A549 (cell line): ENCODE measurements at regions not wholly inside any gene's neighbourhood (a gene's known extent, or its start where the extent isn't known, plus 50 kb on each side); places are given as distances from the start of the nearest gene placed in this dataset.

Experiments used
- ATAC-seq, 2 experiments: fragments of 200-7000 bp in 1 of 2; fragments of >200 bp in 1 of 2; cut with Nextera tagmentation in 1 of 2; cut with Tn5 transposase in 1 of 2; 3 replicates each; pipeline versions ENCODE4 v1.8.0 to v1.9.1; 2018 to 2020; ENCODE audit warnings: mild to moderate bottlenecking in 1 of 2, moderate library complexity in 1 of 2
- CTCF ChIA-PET: fragments of 300-600 bp; sonication (Branson Sonifier 250); formaldehyde crosslinking; extraction: SDS; loops from one replicate; lab custom pipeline; 2021; ENCODE audit warnings: antibody characterized with exemption, inconsistent platforms; lab: Yijun Ruan, JAX
- POLR2A ChIA-PET: fragments of 350-600 bp; formaldehyde crosslinking; extraction: SDS; loops from one replicate; lab custom pipeline; 2021; ENCODE audit warnings: antibody characterized with exemption, inconsistent platforms; lab: Yijun Ruan, JAX
- DNase-seq, 2 experiments: peaks; one replicate each; pipeline versions ENCODE4 v3.0.0 to v3.0.0-alpha.2; 2011 to 2016; ENCODE audit warnings: low read depth in 1 of 2, low spot score in 1 of 2
- FAIRE-seq: peaks from 2 replicates; lab custom pipeline; 2011; peaks lifted over from hg19 to GRCh38; lab: Jason Lieb, UNC
- H3K27ac ChIP-seq, 2 experiments: fragments of >200 bp; sonication (Bioruptor Twin); formaldehyde crosslinking; 3 replicates each; pipeline ENCODE4 v1.5.1; 2016 to 2017
- H3K4me1 ChIP-seq: fragments of >200 bp; sonication (Bioruptor Twin); formaldehyde crosslinking; 3 replicates; pipeline ENCODE4 v1.6.1; 2016
- H3K4me2 ChIP-seq: fragments of >200 bp; sonication (Bioruptor Twin); formaldehyde crosslinking; 3 replicates; pipeline ENCODE4 v1.6.1; 2016
- H3K4me3 ChIP-seq: fragments of >200 bp; sonication (Bioruptor Twin); formaldehyde crosslinking; 3 replicates; pipeline ENCODE4 v1.5.1; 2016
- H3K9me3 ChIP-seq: fragments of >200 bp; sonication (Bioruptor Twin); formaldehyde crosslinking; 3 replicates; pipeline ENCODE4 v1.6.1; 2016
- ATOH8 ChIP-seq: fragments of 250-450 bp; sonication (Bioruptor Pico); IDR thresholded peaks from 2 replicates; pipeline ENCODE4 v1.5.0; 2020; ENCODE audit warnings: low read depth, mild to moderate bottlenecking, moderate library complexity
- BCL3 ChIP-seq: fragments of >200 bp; sonication (Bioruptor Twin); formaldehyde crosslinking; IDR thresholded peaks from 3 replicates; pipeline ENCODE4 v1.6.1; 2016
- CBX8 ChIP-seq: fragments of 200-600 bp; sonication (generic); IDR thresholded peaks from 2 replicates; pipeline ENCODE4 v1.6.1; 2016
- CHD2 ChIP-seq: fragments of 150-350 bp; IDR thresholded peaks from 2 replicates; pipeline ENCODE4 v1.6.1; 2014; ENCODE audit warnings: low read length; ENCODE audit not compliant: partially characterized antibody
- CTCF ChIP-seq: fragments of >200 bp; sonication (Bioruptor Twin); formaldehyde crosslinking; IDR thresholded peaks from 3 replicates; pipeline ENCODE4 v1.5.1; 2016
- E2F6 ChIP-seq: IDR thresholded peaks from 2 replicates; pipeline ENCODE4 v1.6.1; 2012; ENCODE audit warnings: low read depth, borderline replicate concordance
- FOSB ChIP-seq: fragments of 250-450 bp; sonication (Bioruptor Pico); IDR thresholded peaks from 2 replicates; pipeline ENCODE4 v1.5.0; 2020; ENCODE audit warnings: mild to moderate bottlenecking, moderate library complexity
- GATA3 ChIP-seq: IDR thresholded peaks from 2 replicates; pipeline ENCODE4 v1.6.1; 2012; ENCODE audit warnings: borderline replicate concordance
- HMGXB4 ChIP-seq: fragments of 250-450 bp; sonication (Bioruptor Pico); IDR thresholded peaks from 2 replicates; pipeline ENCODE4 v1.5.0; 2021; ENCODE audit warnings: mild to moderate bottlenecking, moderate library complexity, borderline replicate concordance
- HOXA7 ChIP-seq: fragments of 250-450 bp; sonication (Bioruptor Pico); IDR thresholded peaks from 2 replicates; pipeline ENCODE4 v1.5.0; 2020; ENCODE audit warnings: mild to moderate bottlenecking, moderate library complexity
- HOXB5 ChIP-seq: fragments of 250-450 bp; sonication (Bioruptor Pico); IDR thresholded peaks from 2 replicates; pipeline ENCODE4 v1.5.0; 2020; ENCODE audit warnings: mild to moderate bottlenecking, moderate library complexity
- JUN ChIP-seq, 2 experiments: fragments of >200 bp; sonication (Bioruptor Twin); formaldehyde crosslinking; IDR thresholded peaks; 2 replicates in 1 of 2; 3 replicates in 1 of 2; pipeline ENCODE4 v1.6.1; 2016 to 2017
- JUNB ChIP-seq: fragments of >200 bp; sonication (Bioruptor Twin); formaldehyde crosslinking; IDR thresholded peaks from 2 replicates; pipeline ENCODE4 v1.6.1; 2016
- MAX ChIP-seq: IDR thresholded peaks from 2 replicates; pipeline ENCODE4 v1.6.1; 2012
- MAZ ChIP-seq: fragments of 150-350 bp; IDR thresholded peaks from 2 replicates; pipeline ENCODE4 v1.6.1; 2014; ENCODE audit warnings: antibody characterized with exemption, low read depth, low read length, borderline replicate concordance
- MYC ChIP-seq: IDR thresholded peaks from 2 replicates; pipeline ENCODE4 v1.6.1; 2012; ENCODE audit warnings: mild to moderate bottlenecking, inconsistent platforms, low read length, improper control_type of control experiment, borderline replicate concordance
- PBX3 ChIP-seq: IDR thresholded peaks from 2 replicates; pipeline ENCODE4 v1.6.1; 2012
- SMC3 ChIP-seq: fragments of >200 bp; sonication (Bioruptor Twin); formaldehyde crosslinking; IDR thresholded peaks from 3 replicates; pipeline ENCODE4 v1.6.1; 2018; ENCODE audit warnings: inconsistent platforms
- SREBF2 ChIP-seq: fragments of 450-650 bp; IDR thresholded peaks from 2 replicates; pipeline ENCODE4 v1.6.1; 2014; ENCODE audit warnings: mild to moderate bottlenecking, moderate library complexity
- TFCP2L1 ChIP-seq: fragments of 250-450 bp; sonication (Bioruptor Pico); IDR thresholded peaks from 2 replicates; pipeline ENCODE4 v1.5.0; 2021; ENCODE audit warnings: mild to moderate bottlenecking
- ZC3H11A ChIP-seq: fragments of 450-650 bp; IDR thresholded peaks from 2 replicates; pipeline ENCODE4 v1.6.1; 2014; ENCODE audit warnings: antibody characterized with exemption, mild to moderate bottlenecking
- ZSCAN20 ChIP-seq: fragments of 250-450 bp; sonication (Bioruptor Pico); IDR thresholded peaks from 2 replicates; pipeline ENCODE4 v1.8.0; 2022; ENCODE audit warnings: mild to moderate bottlenecking, moderate library complexity
- WGBS: methylation state at CpG from one replicate; pipeline ENCODE4 v1.1.6; 2017; ENCODE audit errors: missing lambda C conversion rate; 5-methylcytosine and 5-hydroxymethylcytosine counted together

- H3K4me2 ChIP-seq, result no peak overlapping the region
- no peak for ATAC-seq
- peaks cover 24% of the 10 kb centered on the region; the same call in 2 of the 3 replicates for H3K4me1 ChIP-seq
- POLR2A ChIA-PET, result no interaction called here
- CTCF ChIA-PET, result no interaction called here
- WGBS, result 58% methylated on average over 3 of the region's 9 CpGs
- H3K27ac ChIP-seq, result no peak overlapping the region; a peak in 1 of 6 replicates
- H3K4me3 ChIP-seq, result no peak overlapping the region
- TF ChIP-seq MAX (no peak), HOXB5 (CRISPR knock-in tag) (no peak), HOXA7 (CRISPR knock-in tag) (no peak), ZSCAN20 (CRISPR knock-in tag) (no peak), FOSB (CRISPR knock-in tag) (no peak), HMGXB4 (CRISPR knock-in tag) (no peak), CBX8 (no peak), SREBF2 (no peak), GATA3 (no peak), PBX3 (no peak), CTCF (no peak), CHD2 (no peak), SMC3 (no peak), ZC3H11A (no peak), ATOH8 (CRISPR knock-in tag) (no peak), JUNB (no peak), TFCP2L1 (CRISPR knock-in tag) (no peak)
- TF ChIP-seq, all 56 proteins: peak for 0
- H3K9me3 ChIP-seq, result no peaks in the 10 kb centered on the region
- no peak for FAIRE-seq
- no peak for DNase-seq
These were observed 103.1 kb downstream of the ABHD5 start for GRCh38 chr3:43793648-43794372.

- peak overlapping the region; percentile 5; the same call in 2 of the 3 replicates for H3K4me2 ChIP-seq
- no peaks in the 10 kb centered on the region for H3K9me3 ChIP-seq
- H3K4me3 ChIP-seq, result no peak overlapping the region
- FAIRE-seq (no peak), ATAC-seq (no peak), DNase-seq (no peak)
- peaks cover 24% of the 10 kb centered on the region; the same call in 2 of the 3 replicates for H3K4me1 ChIP-seq
- CTCF ChIA-PET, result no interaction called here
- H3K27ac ChIP-seq, result peak overlapping the region; percentile 46 to 54; a peak in 3 of 6 replicates
- 0% methylated on average over 1 of the region's 1 CpG for WGBS
- POLR2A ChIA-PET, result no interaction called here
- no peak for TF ChIP-seq MAZ
- no peak for TF ChIP-seq JUN (IDR thresholded peaks at IDR 0.05)
- TF ChIP-seq HMGXB4 (CRISPR knock-in tag), result no peak
- TF ChIP-seq CBX8, result no peak
- TF ChIP-seq MYC, result no peak
- no peak for TF ChIP-seq MAX
- TF ChIP-seq GATA3, result no peak
- TF ChIP-seq E2F6, result no peak
- TF ChIP-seq BCL3, result no peak
These were observed 104.0 kb downstream of the ABHD5 start for GRCh38 chr3:43794776-43795175.
